ENCODE measurements at regions not wholly inside any gene's neighbourhood (a gene's known extent, or its start where the extent isn't known, plus 50 kb on each side); places are given as distances from the start of the nearest gene placed in this dataset.

DNA sequence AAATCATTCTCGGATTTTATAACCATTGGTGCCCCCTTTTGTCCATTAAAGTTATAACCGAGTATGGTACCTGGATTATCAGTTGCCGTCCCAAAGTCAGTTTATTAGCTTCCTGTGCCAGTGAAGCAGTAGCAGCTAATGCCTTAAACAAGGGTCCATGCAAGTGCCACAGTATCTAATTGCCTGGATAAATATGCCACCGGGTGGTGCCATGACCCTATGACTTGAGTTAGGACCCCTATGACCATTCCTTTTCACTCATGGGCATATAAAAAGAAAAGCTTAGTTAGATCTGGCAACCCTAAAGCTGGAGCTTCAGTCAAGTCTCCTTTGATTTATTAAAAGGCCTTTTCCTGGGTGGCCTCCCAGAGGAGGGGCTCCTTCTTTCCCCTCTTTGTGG lies 1314.6 kb downstream of the TMEM121 start:
- Histone ChIP-seq H3K4me1 (no peaks in the 10 kb centered on the region), H3K9me3 (no peaks in the 10 kb centered on the region), H3K27ac (no peak overlapping the region), H3K36me3 (no peaks in the 10 kb centered on the region), H3K4me3 (no peak overlapping the region), H3K27me3 (no peaks in the 10 kb centered on the region)
- intact Hi-C loops (cut with DNase I): no loop called here
- TF ChIP-seq, protein P1, sequence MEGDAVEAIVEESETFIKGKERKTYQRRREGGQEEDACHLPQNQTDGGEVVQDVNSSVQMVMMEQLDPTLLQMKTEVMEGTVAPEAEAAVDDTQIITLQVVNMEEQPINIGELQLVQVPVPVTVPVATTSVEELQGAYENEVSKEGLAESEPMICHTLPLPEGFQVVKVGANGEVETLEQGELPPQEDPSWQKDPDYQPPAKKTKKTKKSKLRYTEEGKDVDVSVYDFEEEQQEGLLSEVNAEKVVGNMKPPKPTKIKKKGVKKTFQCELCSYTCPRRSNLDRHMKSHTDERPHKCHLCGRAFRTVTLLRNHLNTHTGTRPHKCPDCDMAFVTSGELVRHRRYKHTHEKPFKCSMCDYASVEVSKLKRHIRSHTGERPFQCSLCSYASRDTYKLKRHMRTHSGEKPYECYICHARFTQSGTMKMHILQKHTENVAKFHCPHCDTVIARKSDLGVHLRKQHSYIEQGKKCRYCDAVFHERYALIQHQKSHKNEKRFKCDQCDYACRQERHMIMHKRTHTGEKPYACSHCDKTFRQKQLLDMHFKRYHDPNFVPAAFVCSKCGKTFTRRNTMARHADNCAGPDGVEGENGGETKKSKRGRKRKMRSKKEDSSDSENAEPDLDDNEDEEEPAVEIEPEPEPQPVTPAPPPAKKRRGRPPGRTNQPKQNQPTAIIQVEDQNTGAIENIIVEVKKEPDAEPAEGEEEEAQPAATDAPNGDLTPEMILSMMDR (IDR thresholded peaks at IDR 0.05): no peak
- DNase-seq (ENCODE audit: low spot score in 2 of 2): no peak

DNA sequence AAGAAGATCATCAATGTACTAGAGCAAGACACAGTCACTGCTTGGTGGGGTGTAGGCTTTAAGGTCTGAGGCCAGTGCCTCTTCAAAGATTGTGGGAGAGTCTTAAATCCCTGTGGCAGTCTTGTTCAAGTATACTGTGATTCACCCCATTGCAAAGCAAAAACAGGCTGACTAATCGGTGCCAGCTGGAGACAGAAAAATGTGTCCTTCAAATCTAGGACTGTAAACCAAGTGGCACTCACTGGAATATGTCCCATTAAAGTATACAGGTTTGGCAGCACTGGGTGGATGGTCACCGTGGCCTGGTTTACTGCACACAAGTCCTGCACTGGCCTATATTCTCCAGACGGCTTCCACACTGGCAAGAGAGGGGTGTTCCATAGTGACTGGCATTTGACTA lies 1315.3 kb downstream of the TMEM121 start:
- Histone ChIP-seq H3K4me3 (no peak overlapping the region), H3K27ac (no peak overlapping the region), H3K4me1 (no peaks in the 10 kb centered on the region), H3K36me3 (no peaks in the 10 kb centered on the region), H3K27me3 (no peaks in the 10 kb centered on the region), H3K9me3 (no peaks in the 10 kb centered on the region)
- DNase-seq (ENCODE audit: low spot score in 2 of 2): no peak
- TF ChIP-seq, protein P1 (IDR thresholded peaks at IDR 0.05): no peak
- intact Hi-C loops (cut with DNase I): no loop called here

DNA sequence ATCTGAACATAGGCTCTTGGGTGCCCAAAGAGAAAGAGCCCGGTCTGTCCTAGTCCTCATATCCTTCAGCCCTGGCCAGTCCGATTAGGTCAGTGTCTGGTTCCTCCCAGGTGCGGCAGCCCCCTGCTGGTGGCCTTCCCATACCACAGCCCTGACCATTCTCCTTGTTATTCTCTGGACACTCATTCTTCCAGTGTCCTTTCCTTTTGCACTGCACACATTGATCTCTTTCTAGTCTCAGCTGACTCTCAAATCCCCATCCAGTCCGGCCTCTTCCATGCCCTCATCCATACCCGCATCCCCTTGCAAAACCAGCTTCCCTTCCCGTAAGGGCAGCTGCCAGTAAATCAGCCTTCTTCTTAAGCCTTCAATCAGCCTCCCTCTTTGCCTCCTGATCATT lies 1316.3 kb downstream of the TMEM121 start:
- DNase-seq (ENCODE audit: low spot score in 2 of 2): no peak
- H3K36me3 ChIP-seq: no peaks in the 10 kb centered on the region
- no peaks in the 10 kb centered on the region for H3K9me3 ChIP-seq
- H3K27me3 ChIP-seq: no peaks in the 10 kb centered on the region
- TF ChIP-seq, protein P1 (IDR thresholded peaks at IDR 0.05): no peak
- intact Hi-C loops (cut with DNase I): no loop called here
- no peaks in the 10 kb centered on the region for H3K4me1 ChIP-seq
- no peak overlapping the region for H3K27ac ChIP-seq
- H3K4me3 ChIP-seq: no peak overlapping the region

DNA sequence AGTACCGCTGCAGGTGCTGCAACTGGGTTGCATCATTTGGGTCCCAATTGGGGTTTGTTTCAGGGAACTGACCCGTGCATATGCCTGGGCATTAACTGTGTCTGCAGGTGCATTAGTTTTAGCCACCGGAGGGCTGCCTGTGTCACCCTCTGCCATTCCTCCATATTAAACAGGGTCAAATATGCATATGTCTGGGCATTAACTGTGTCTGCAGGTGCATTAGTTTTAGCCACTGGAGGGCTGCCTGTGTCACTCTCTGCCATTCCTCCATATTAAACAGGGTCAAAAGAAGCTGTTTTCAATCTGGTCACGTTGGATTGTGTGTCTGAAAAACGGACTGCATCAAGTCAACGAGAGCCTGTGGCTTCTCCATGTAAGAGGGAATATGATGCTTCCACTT lies 1317.0 kb downstream of the TMEM121 start:
- no peaks in the 10 kb centered on the region for H3K9me3 ChIP-seq
- no peaks in the 10 kb centered on the region for H3K36me3 ChIP-seq
- H3K4me3 ChIP-seq: peak overlapping the region in 1 of 2 donors; percentile 58
- no peaks in the 10 kb centered on the region for H3K4me1 ChIP-seq
- H3K27me3 ChIP-seq: no peaks in the 10 kb centered on the region
- intact Hi-C loops (cut with DNase I): no loop called here
- no peak overlapping the region for H3K27ac ChIP-seq
- DNase-seq (ENCODE audit: low spot score in 2 of 2): no peak
- TF ChIP-seq, protein P1 (IDR thresholded peaks at IDR 0.05): no peak

DNA sequence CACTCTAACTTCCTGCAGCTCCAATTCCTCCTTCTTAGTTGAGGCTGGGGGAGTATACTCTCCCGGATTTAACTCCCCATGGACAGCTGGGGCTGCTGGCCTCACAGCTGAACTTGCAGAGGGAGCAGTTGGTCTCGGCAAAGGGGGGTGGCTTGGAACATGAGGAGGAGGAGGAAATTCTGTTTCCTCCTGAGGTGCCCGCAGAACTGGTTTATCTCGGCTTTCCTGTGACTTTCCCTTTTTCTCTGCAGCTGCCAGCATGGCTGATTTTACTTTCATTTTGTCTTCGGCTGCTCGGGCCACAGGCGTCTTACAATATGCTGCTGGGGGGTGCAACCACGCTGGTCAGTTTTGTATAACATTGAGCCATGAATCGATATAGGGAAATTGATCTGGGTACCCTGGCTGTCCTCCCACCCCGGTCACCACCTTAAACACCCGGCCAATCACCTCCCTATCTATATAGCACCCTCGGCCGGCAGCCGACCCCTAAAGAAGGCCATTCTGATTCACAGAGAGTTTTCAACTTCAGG lies 1317.6 kb downstream of the TMEM121 start:
- Histone ChIP-seq H3K9me3 (no peaks in the 10 kb centered on the region), H3K27ac (peak overlapping the region in 1 of 2 donors; percentile 33), H3K36me3 (no peaks in the 10 kb centered on the region), H3K27me3 (no peaks in the 10 kb centered on the region), H3K4me1 (no peaks in the 10 kb centered on the region), H3K4me3 (peak overlapping the region; percentile 4 to 58)
- intact Hi-C loops (cut with DNase I): no loop called here
- DNase-seq (ENCODE audit: low spot score in 2 of 2): no peak
- TF ChIP-seq, protein P1 (IDR thresholded peaks at IDR 0.05): no peak

Measured in ascending aorta (tissue), 2 donors.